ENCODE measurements at regions not wholly inside any gene's neighbourhood (a gene's known extent, or its start where the extent isn't known, plus 50 kb on each side); places are given as distances from the start of the nearest gene placed in this dataset.

DNA sequence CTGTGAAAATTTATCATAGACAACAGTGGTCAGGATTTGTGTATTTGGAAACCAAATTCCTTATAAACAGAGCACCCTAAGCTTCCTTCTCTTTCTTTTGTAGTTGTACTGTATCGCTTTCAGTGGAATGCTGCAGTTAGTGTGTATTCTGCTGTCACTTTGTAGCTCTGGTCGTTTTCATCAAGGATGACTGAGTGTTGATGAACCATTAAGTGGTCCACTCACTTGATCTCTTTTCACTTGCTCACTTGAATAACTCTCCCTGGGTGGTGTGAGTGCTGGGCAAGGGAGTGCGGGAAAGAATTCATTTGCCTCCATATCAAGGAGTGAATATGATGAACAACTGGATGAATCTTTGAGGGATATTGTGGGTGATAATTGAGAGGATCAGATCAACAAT lies 1225.7 kb upstream of the WWC1 start:
- H3K27me3 ChIP-seq: no peaks in the 10 kb centered on the region

DNA sequence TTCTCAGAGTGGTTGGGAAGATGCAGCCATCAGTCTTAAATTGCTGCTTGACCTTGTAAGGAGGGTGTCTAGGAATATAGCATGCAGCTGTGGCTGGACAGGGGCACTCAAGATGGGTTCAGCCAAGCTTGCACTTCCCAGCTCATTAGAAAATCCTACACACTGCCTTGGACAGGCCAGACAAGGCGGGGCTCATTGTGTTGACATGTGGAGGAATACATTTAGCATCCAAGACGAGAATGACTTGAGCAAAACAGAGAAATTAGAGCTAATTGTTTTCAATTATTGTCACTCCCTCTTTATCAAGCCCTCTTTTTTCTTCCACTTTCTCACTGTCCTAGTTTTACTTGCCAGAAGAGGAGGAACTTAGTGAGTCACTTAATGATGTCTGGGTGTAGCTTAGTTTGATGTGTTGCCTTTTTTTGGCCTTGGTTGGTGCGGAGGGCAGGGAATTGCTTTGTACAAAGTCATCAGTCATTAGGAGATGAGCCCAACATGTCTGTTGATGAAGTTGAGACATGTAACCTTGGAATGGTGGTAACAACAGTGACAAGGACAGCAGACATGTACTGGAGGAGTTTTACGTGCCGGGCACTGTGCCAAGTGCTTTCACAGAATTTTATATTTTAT lies 1219.3 kb upstream of the WWC1 start:
- H3K4me3 ChIP-seq: no peak overlapping the region
- no peaks in the 10 kb centered on the region for H3K4me1 ChIP-seq
- H3K9me3 ChIP-seq: no peaks in the 10 kb centered on the region
- H3K27ac ChIP-seq: no peak overlapping the region
- TF ChIP-seq, protein P1, sequence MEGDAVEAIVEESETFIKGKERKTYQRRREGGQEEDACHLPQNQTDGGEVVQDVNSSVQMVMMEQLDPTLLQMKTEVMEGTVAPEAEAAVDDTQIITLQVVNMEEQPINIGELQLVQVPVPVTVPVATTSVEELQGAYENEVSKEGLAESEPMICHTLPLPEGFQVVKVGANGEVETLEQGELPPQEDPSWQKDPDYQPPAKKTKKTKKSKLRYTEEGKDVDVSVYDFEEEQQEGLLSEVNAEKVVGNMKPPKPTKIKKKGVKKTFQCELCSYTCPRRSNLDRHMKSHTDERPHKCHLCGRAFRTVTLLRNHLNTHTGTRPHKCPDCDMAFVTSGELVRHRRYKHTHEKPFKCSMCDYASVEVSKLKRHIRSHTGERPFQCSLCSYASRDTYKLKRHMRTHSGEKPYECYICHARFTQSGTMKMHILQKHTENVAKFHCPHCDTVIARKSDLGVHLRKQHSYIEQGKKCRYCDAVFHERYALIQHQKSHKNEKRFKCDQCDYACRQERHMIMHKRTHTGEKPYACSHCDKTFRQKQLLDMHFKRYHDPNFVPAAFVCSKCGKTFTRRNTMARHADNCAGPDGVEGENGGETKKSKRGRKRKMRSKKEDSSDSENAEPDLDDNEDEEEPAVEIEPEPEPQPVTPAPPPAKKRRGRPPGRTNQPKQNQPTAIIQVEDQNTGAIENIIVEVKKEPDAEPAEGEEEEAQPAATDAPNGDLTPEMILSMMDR (IDR thresholded peaks at IDR 0.05): no peak
- no peaks in the 10 kb centered on the region for H3K36me3 ChIP-seq
- DNase-seq (ENCODE audit: low spot score): no peak
- no peaks in the 10 kb centered on the region for H3K27me3 ChIP-seq

More for the DNA sequence above, 1225.7 kb upstream of the WWC1 start:
- no peak for DNase-seq (ENCODE audit: low spot score)
- Histone ChIP-seq H3K9me3 (no peaks in the 10 kb centered on the region), H3K36me3 (no peaks in the 10 kb centered on the region), H3K4me1 (no peaks in the 10 kb centered on the region), H3K4me3 (no peak overlapping the region), H3K27ac (no peak overlapping the region)
- TF ChIP-seq, protein P1 (IDR thresholded peaks at IDR 0.05): no peak

DNA sequence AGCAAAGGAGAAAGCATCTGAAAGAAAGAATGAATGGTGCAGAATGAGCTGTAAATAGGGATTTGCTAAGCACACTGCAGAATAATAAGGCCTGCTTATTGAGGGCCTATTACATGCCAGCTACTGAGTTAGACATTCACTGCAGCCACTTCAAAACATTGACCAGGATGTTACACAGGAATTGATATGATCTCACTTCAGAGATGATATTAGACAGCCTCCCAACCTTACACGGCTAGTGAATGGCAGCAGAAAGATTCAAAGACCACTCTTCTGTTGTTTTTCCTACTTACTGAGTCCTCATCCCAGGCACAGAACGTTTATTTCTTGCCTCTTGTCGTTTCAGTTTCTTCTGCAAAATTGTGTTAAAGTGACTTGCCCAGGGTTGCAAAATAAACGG lies 1209.9 kb upstream of the WWC1 start:
- Histone ChIP-seq H3K4me1 (no peaks in the 10 kb centered on the region), H3K4me3 (no peak overlapping the region), H3K36me3 (no peaks in the 10 kb centered on the region), H3K27me3 (no peaks in the 10 kb centered on the region), H3K9me3 (no peaks in the 10 kb centered on the region), H3K27ac (no peak overlapping the region)
- TF ChIP-seq, protein P1 (IDR thresholded peaks at IDR 0.05): no peak
- DNase-seq (ENCODE audit: low spot score): no peak

- no peak for DNase-seq (ENCODE audit: low spot score)
- TF ChIP-seq, protein P1 (IDR thresholded peaks at IDR 0.05): no peak
Observed at GRCh38 chr5:167096816-167097215, 1194.6 kb upstream of the WWC1 start.

GRCh38 chr5:167104351-167104750 lies 1187.1 kb upstream of the WWC1 start:
- H3K4me1 ChIP-seq: no peaks in the 10 kb centered on the region
- H3K9me3 ChIP-seq: no peaks in the 10 kb centered on the region
- H3K4me3 ChIP-seq: no peak overlapping the region
- no peak for DNase-seq (ENCODE audit: low spot score)
- H3K36me3 ChIP-seq: no peaks in the 10 kb centered on the region
- TF ChIP-seq, protein P1 (IDR thresholded peaks at IDR 0.05): no peak
- no peaks in the 10 kb centered on the region for H3K27me3 ChIP-seq
- no peak overlapping the region for H3K27ac ChIP-seq

More at GRCh38 chr5:167096816-167097215, 1194.6 kb upstream of the WWC1 start:
- Histone ChIP-seq H3K27me3 (no peaks in the 10 kb centered on the region), H3K36me3 (no peaks in the 10 kb centered on the region), H3K27ac (no peak overlapping the region), H3K9me3 (no peaks in the 10 kb centered on the region), H3K4me1 (no peaks in the 10 kb centered on the region), H3K4me3 (no peak overlapping the region)

- Histone ChIP-seq H3K4me1 (no peaks in the 10 kb centered on the region), H3K4me3 (no peak overlapping the region), H3K36me3 (no peaks in the 10 kb centered on the region), H3K27me3 (no peaks in the 10 kb centered on the region), H3K9me3 (no peaks in the 10 kb centered on the region), H3K27ac (no peak overlapping the region)
- TF ChIP-seq, protein P1 (IDR thresholded peaks at IDR 0.05): no peak
- DNase-seq (ENCODE audit: low spot score): no peak
Observed at GRCh38 chr5:167105941-167106340, 1185.5 kb upstream of the WWC1 start.
